Effector memory CD4-positive, alpha-beta T cell (primary cell): ENCODE measurements at regions not wholly inside any gene's neighbourhood (a gene's known extent, or its start where the extent isn't known, plus 50 kb on each side); places are given as distances from the start of the nearest gene placed in this dataset.

Experiments
- DNase-seq, 3 donors: peaks; one replicate each; pipeline ENCODE4 v3.0.0-alpha.2; 2020
- H3K27ac ChIP-seq: 2 replicates; pipeline ENCODE4 v1.7.0; 2013; ENCODE audit warnings: mild to moderate bottlenecking, low read length, moderate library complexity; ENCODE audit not compliant: insufficient read depth, poor library complexity, severe bottlenecking
- H3K27me3 ChIP-seq: replicated peaks from 2 replicates; pipeline ENCODE4 v1.7.0; 2013; ENCODE audit warnings: mild to moderate bottlenecking, low read length; ENCODE audit not compliant: insufficient read depth, control insufficient read depth, poor library complexity, severe bottlenecking
- H3K36me3 ChIP-seq: 2 replicates; pipeline ENCODE4 v1.7.0; 2013; ENCODE audit warnings: mild to moderate bottlenecking, low read length, moderate library complexity; ENCODE audit not compliant: control insufficient read depth, insufficient read depth
- H3K4me1 ChIP-seq: 2 replicates; pipeline ENCODE4 v1.7.0; 2013; ENCODE audit warnings: low read length, mild to moderate bottlenecking; ENCODE audit not compliant: control insufficient read depth, insufficient read depth, poor library complexity, severe bottlenecking
- H3K4me3 ChIP-seq: 2 replicates; pipeline ENCODE4 v1.7.0; 2013; ENCODE audit warnings: low read length, low read depth, mild to moderate bottlenecking; ENCODE audit not compliant: insufficient read depth, poor library complexity, severe bottlenecking
- H3K9me3 ChIP-seq: 2 replicates; pipeline ENCODE4 v1.7.0; 2013; ENCODE audit warnings: mild to moderate bottlenecking, low read length, moderate library complexity; ENCODE audit not compliant: control insufficient read depth

GRCh38 chr2:226115832-226116200 is 683.8 kb downstream of the IRS1 start:
- Histone ChIP-seq H3K36me3 (no peaks in the 10 kb centered on the region), H3K4me3 (no peak overlapping the region), H3K9me3 (no peaks in the 10 kb centered on the region), H3K27ac (no peak overlapping the region), H3K4me1 (no peaks in the 10 kb centered on the region), H3K27me3 (no peaks in the 10 kb centered on the region)
- no peak for DNase-seq

GRCh38 chr2:226115102-226115831 is 684.4 kb downstream of the IRS1 start:
- no peaks in the 10 kb centered on the region for H3K9me3 ChIP-seq

GRCh38 chr2:226114436-226114835 is 685.2 kb downstream of the IRS1 start:
- Histone ChIP-seq H3K4me1 (no peaks in the 10 kb centered on the region), H3K36me3 (no peaks in the 10 kb centered on the region), H3K27me3 (no peaks in the 10 kb centered on the region), H3K9me3 (no peaks in the 10 kb centered on the region), H3K4me3 (no peak overlapping the region), H3K27ac (no peak overlapping the region)
- no peak for DNase-seq

More at GRCh38 chr2:226115102-226115831, 684.4 kb downstream of the IRS1 start:
- no peak for DNase-seq
- Histone ChIP-seq H3K4me3 (no peak overlapping the region), H3K27me3 (no peaks in the 10 kb centered on the region), H3K36me3 (no peaks in the 10 kb centered on the region), H3K27ac (no peak overlapping the region), H3K4me1 (no peaks in the 10 kb centered on the region)

GRCh38 chr2:226098861-226099745 is 699.6 kb downstream of the NYAP2 start:
- H3K27ac ChIP-seq = no peak overlapping the region
- no peaks in the 10 kb centered on the region for H3K27me3 ChIP-seq
- H3K4me3 ChIP-seq = no peak overlapping the region
- H3K36me3 ChIP-seq = no peaks in the 10 kb centered on the region
- no peaks in the 10 kb centered on the region for H3K4me1 ChIP-seq
- DNase-seq = no peak
- no peaks in the 10 kb centered on the region for H3K9me3 ChIP-seq

GRCh38 chr2:226095058-226095457 is 695.5 kb downstream of the NYAP2 start:
- Histone ChIP-seq H3K36me3 (no peaks in the 10 kb centered on the region), H3K4me3 (no peak overlapping the region), H3K4me1 (no peaks in the 10 kb centered on the region), H3K27me3 (no peaks in the 10 kb centered on the region), H3K9me3 (no peaks in the 10 kb centered on the region), H3K27ac (no peak overlapping the region)
- DNase-seq = no peak

GRCh38 chr2:226093364-226093763 is 693.9 kb downstream of the NYAP2 start:
- H3K36me3 ChIP-seq = no peaks in the 10 kb centered on the region
- H3K9me3 ChIP-seq = no peaks in the 10 kb centered on the region
- H3K4me1 ChIP-seq = no peaks in the 10 kb centered on the region
- DNase-seq = no peak
- H3K27ac ChIP-seq = no peak overlapping the region
- H3K4me3 ChIP-seq = no peak overlapping the region
- no peaks in the 10 kb centered on the region for H3K27me3 ChIP-seq

- no peaks in the 10 kb centered on the region for H3K4me1 ChIP-seq
These were observed 688.8 kb downstream of the NYAP2 start for GRCh38 chr2:226088366-226088674.

GRCh38 chr2:226087505-226088365 is 688.2 kb downstream of the NYAP2 start:
- Histone ChIP-seq H3K36me3 (no peaks in the 10 kb centered on the region), H3K4me1 (no peaks in the 10 kb centered on the region), H3K27ac (no peak overlapping the region), H3K4me3 (no peak overlapping the region), H3K27me3 (no peaks in the 10 kb centered on the region), H3K9me3 (no peaks in the 10 kb centered on the region)
- DNase-seq = no peak

More at GRCh38 chr2:226088366-226088674, 688.8 kb downstream of the NYAP2 start:
- no peak overlapping the region for H3K27ac ChIP-seq
- no peaks in the 10 kb centered on the region for H3K27me3 ChIP-seq
- H3K36me3 ChIP-seq = no peaks in the 10 kb centered on the region
- no peaks in the 10 kb centered on the region for H3K9me3 ChIP-seq
- H3K4me3 ChIP-seq = no peak overlapping the region
- DNase-seq = no peak

- no peak for DNase-seq
- H3K36me3 ChIP-seq = no peaks in the 10 kb centered on the region
- H3K4me3 ChIP-seq = no peak overlapping the region
- no peaks in the 10 kb centered on the region for H3K4me1 ChIP-seq
- no peak overlapping the region for H3K27ac ChIP-seq
- H3K27me3 ChIP-seq = no peaks in the 10 kb centered on the region
- no peaks in the 10 kb centered on the region for H3K9me3 ChIP-seq
These were observed 687.5 kb downstream of the NYAP2 start for GRCh38 chr2:226087051-226087450.
